H1 (cell line): ENCODE measurements at regions not wholly inside any gene's neighbourhood (a gene's known extent, or its start where the extent isn't known, plus 50 kb on each side); places are given as distances from the start of the nearest gene placed in this dataset.

Source experiments
- JUN ChIP-seq: IDR thresholded peaks from 2 replicates; pipeline ENCODE4 v1.6.1; 2011; ENCODE audit warnings: low read depth, mild to moderate bottlenecking, improper control_type of control experiment, low read length
- TF ChIP-seq, protein P1 (sequence below), 3 experiments: IDR thresholded peaks; 1 replicate in 2 of 3; 2 replicates in 1 of 3; pipeline versions ENCODE4 v1.5.1 to v1.6.1; 2011; ENCODE audit warnings: low read length in 3 of 3, mild to moderate bottlenecking in 3 of 3, inconsistent platforms in 2 of 3, low read depth in 1 of 3, moderate library complexity in 1 of 3; ENCODE audit not compliant: insufficient read depth in 1 of 3; ENCODE audit errors: control extremely low read depth in 1 of 3

DNA sequence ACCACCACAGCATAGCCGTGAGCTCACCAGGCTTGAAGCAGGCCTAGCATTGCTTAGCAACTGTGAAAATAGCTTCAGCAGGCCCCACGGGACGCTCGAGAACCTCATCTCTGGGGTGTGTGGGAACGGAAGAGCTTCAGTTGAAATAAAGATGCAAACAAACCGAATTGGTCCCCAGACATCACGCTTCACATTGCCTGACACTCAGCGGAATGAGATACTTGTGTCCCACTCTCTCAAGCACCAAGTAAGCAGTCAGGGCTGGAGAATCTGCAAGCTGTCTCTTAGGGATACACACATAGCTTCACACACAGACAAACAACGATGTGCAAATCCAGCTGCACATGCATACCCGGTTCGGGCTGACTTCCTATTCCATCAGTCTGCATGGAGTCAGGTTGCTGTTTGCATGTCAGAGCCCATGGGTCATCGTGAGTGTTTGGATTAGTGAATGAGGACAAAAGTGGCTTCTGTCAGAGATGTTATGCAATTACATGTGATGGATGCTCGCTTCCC is 205.7 kb downstream of the SNX19 start:
- TF ChIP-seq, protein P1, sequence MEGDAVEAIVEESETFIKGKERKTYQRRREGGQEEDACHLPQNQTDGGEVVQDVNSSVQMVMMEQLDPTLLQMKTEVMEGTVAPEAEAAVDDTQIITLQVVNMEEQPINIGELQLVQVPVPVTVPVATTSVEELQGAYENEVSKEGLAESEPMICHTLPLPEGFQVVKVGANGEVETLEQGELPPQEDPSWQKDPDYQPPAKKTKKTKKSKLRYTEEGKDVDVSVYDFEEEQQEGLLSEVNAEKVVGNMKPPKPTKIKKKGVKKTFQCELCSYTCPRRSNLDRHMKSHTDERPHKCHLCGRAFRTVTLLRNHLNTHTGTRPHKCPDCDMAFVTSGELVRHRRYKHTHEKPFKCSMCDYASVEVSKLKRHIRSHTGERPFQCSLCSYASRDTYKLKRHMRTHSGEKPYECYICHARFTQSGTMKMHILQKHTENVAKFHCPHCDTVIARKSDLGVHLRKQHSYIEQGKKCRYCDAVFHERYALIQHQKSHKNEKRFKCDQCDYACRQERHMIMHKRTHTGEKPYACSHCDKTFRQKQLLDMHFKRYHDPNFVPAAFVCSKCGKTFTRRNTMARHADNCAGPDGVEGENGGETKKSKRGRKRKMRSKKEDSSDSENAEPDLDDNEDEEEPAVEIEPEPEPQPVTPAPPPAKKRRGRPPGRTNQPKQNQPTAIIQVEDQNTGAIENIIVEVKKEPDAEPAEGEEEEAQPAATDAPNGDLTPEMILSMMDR (IDR thresholded peaks at IDR 0.05; ENCODE audit: control extremely low read depth in 1 of 3, insufficient read depth in 1 of 3, low read depth in 1 of 3, low read length in 3 of 3): no peak
- no peak for TF ChIP-seq JUN
